B cell (primary cell): ENCODE measurements at regions not wholly inside any gene's neighbourhood (a gene's known extent, or its start where the extent isn't known, plus 50 kb on each side); places are given as distances from the start of the nearest gene placed in this dataset.

Source experiments
- EZH2 ChIP-seq: IDR thresholded peaks from 2 replicates; pipeline ENCODE4 v1.6.1; 2012; ENCODE audit warnings: borderline replicate concordance, low read depth, mild to moderate bottlenecking, moderate library complexity, low read length; ENCODE audit not compliant: insufficient read depth, poor library complexity, severe bottlenecking
- TF ChIP-seq, protein P1 (sequence below): fragments of 200-600 bp; IDR thresholded peaks from one replicate; pipeline ENCODE4 v1.8.0; 2022; ENCODE audit warnings: antibody characterized with exemption, mild to moderate bottlenecking

DNA sequence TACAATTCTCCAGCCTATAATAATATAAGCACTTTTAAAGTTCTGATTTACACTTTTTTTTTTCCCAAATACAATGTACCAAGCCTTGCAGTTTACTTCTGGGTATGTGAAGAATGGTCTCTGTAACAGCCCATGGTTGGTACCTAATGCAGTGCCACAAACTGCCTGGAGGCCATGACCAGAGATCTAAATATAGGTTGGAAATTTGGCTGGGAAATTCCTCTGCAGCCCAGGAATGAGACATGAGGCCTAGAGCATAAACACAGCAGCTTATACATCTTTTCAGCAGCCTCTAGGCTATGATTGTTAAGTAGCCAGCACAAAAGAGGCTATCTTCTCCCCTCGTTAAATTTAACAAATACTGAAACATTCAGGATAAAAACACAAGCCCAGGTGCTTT lies 432.0 kb upstream of the FAM98A start:
- TF ChIP-seq, protein P1, sequence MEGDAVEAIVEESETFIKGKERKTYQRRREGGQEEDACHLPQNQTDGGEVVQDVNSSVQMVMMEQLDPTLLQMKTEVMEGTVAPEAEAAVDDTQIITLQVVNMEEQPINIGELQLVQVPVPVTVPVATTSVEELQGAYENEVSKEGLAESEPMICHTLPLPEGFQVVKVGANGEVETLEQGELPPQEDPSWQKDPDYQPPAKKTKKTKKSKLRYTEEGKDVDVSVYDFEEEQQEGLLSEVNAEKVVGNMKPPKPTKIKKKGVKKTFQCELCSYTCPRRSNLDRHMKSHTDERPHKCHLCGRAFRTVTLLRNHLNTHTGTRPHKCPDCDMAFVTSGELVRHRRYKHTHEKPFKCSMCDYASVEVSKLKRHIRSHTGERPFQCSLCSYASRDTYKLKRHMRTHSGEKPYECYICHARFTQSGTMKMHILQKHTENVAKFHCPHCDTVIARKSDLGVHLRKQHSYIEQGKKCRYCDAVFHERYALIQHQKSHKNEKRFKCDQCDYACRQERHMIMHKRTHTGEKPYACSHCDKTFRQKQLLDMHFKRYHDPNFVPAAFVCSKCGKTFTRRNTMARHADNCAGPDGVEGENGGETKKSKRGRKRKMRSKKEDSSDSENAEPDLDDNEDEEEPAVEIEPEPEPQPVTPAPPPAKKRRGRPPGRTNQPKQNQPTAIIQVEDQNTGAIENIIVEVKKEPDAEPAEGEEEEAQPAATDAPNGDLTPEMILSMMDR, result no peak
- TF ChIP-seq EZH2, result no peak
